Effector CD8-positive, alpha-beta T cell (primary cell): ENCODE measurements at regions not wholly inside any gene's neighbourhood (a gene's known extent, or its start where the extent isn't known, plus 50 kb on each side); places are given as distances from the start of the nearest gene placed in this dataset.

Experiments
- DNase-seq: peaks from one replicate; lab custom pipeline; 2025; lab: John Stamatoyannopoulos, UW

- DNase-seq, result no peak
Observed at GRCh38 chr14:95466506-95466905, 49.9 kb downstream of the SYNE3 start.

GRCh38 chr14:95465936-95466335 is 50.5 kb downstream of the SYNE3 start:
- no peak for DNase-seq

GRCh38 chr14:95465358-95465757 is 51.1 kb downstream of the SYNE3 start:
- no peak for DNase-seq

- DNase-seq, result no peak
Observed at GRCh38 chr14:95464514-95464913, 51.9 kb downstream of the SYNE3 start.

GRCh38 chr14:95464103-95464502 is 52.3 kb downstream of the SYNE3 start:
- no peak for DNase-seq

GRCh38 chr14:95463171-95463901 is 53.1 kb downstream of the SYNE3 start:
- no peak for DNase-seq

- DNase-seq, result no peak
Observed at GRCh38 chr14:95462491-95462890, 54.0 kb downstream of the SYNE3 start.

- DNase-seq, result no peak
Observed at GRCh38 chr14:95460647-95461478, 55.6 kb downstream of the SYNE3 start.

GRCh38 chr14:95458906-95459305 is 57.5 kb downstream of the SYNE3 start:
- no peak for DNase-seq

GRCh38 chr14:95458459-95458858 is 58.0 kb downstream of the SYNE3 start:
- no peak for DNase-seq

- no peak for DNase-seq
Observed at GRCh38 chr14:95456281-95456680, 60.2 kb downstream of the SYNE3 start.

- no peak for DNase-seq
Observed at GRCh38 chr14:95455246-95455645, 61.2 kb downstream of the SYNE3 start.

GRCh38 chr14:95453713-95453980 is 62.8 kb downstream of the SYNE3 start:
- no peak for DNase-seq

GRCh38 chr14:95452893-95453712 is 63.3 kb downstream of the SYNE3 start:
- DNase-seq, result no peak

- no peak for DNase-seq
Observed at GRCh38 chr14:95452176-95452892, 64.1 kb downstream of the SYNE3 start.

GRCh38 chr14:95449131-95449530 is 67.3 kb downstream of the SYNE3 start:
- no peak for DNase-seq

GRCh38 chr14:95446470-95446869 is 70.0 kb downstream of the SYNE3 start:
- DNase-seq, result no peak

- no peak for DNase-seq
Observed at GRCh38 chr14:95445676-95446075, 70.8 kb downstream of the SYNE3 start.

GRCh38 chr14:95445161-95445560 is 71.3 kb downstream of the SYNE3 start:
- DNase-seq, result no peak

GRCh38 chr14:95444132-95445129 is 72.0 kb downstream of the SYNE3 start:
- DNase-seq, result no peak

GRCh38 chr14:95442633-95443021 is 73.8 kb downstream of the SYNE3 start:
- DNase-seq, result peak; percentile 37
